ENCODE measurements at regions not wholly inside any gene's neighbourhood (a gene's known extent, or its start where the extent isn't known, plus 50 kb on each side); places are given as distances from the start of the nearest gene placed in this dataset.

DNA sequence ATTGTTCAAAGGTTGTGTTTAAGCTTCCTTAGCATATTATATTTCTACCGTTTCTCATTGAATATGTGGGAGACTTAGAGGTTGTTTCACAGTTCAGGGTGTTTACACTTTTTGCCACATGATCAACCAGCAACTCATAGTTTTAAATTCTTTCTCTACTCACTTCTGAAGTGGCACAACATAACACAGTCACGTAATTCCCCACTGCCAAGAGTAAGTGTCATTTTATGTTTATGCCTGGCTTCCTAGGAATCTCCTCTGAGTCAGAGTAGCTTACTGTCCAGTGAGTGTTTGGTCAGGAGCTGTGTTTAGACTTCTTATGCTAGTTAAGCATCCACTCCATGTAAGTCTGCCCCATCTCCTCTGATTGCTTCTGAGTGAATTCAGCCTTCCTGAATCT is 520.8 kb upstream of the KIRREL3 start:
- TF ChIP-seq CTCF (IDR thresholded peaks at IDR 0.05; ENCODE audit: low read depth, low read length, poor library complexity, severe bottlenecking) (no peak), EZH2phosphoT487 (IDR thresholded peaks at IDR 0.05; ENCODE audit: borderline replicate concordance, low read length) (no peak)

Measured in DOHH2 (cell line).